Type B pancreatic cell (in vitro differentiated cells): ENCODE measurements at regions not wholly inside any gene's neighbourhood (a gene's known extent, or its start where the extent isn't known, plus 50 kb on each side); places are given as distances from the start of the nearest gene placed in this dataset.

ENCODE experiments used
- DNase-seq: peaks from one replicate; pipeline ENCODE4 v3.0.0; 2021; ENCODE audit warnings: mixed read lengths; ENCODE audit not compliant: unreplicated experiment; ENCODE audit errors: extremely low spot score
- H3K27ac Mint-ChIP-seq: 2 replicates; pipeline ENCODE4 v1.8.0; 2021; ENCODE audit warnings: mild to moderate bottlenecking, mixed read lengths
- H3K27me3 Mint-ChIP-seq: 2 replicates; pipeline ENCODE4 v1.8.0; 2021; ENCODE audit warnings: mixed read lengths
- H3K36me3 Mint-ChIP-seq: 2 replicates; pipeline ENCODE4 v1.8.0; 2021; ENCODE audit warnings: mixed read lengths
- H3K4me1 Mint-ChIP-seq: one replicate; pipeline ENCODE4 v1.8.0; 2021; ENCODE audit warnings: mixed read lengths; ENCODE audit not compliant: unreplicated experiment
- H3K4me3 Mint-ChIP-seq: 2 replicates; pipeline ENCODE4 v1.8.0; 2021; ENCODE audit warnings: mild to moderate bottlenecking, mixed read lengths
- H3K9me3 Mint-ChIP-seq: 2 replicates; pipeline ENCODE4 v1.8.0; 2021; ENCODE audit warnings: mixed read lengths
- TF ChIP-seq, protein P1 (sequence below): fragments of 200-600 bp; sonication (generic); conservative IDR thresholded peaks from 2 replicates; pipeline ENCODE4 v1.5.0; 2021; ENCODE audit warnings: antibody characterized with exemption, mild to moderate bottlenecking

DNA sequence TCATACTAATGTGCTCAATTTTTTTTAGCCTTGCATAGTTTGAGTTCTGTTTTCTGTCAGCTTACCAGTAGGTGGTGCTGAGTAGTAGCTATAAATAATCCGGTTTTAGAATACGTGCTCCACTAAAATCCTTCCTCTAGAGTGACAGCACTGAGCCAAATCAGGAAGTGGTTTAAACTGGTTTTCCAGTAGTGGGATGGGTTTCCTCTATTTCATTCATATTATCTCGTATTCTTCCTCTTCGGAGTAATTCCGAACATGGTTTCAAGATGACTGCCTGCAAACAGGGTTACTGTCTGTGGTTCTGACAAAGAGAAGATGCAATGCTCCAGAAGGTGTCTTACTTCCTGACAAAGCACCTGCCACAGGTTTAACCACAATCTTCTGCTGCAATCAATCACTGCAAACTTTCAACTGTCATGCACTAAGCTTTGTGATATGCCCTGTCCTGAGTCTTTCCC lies 496.9 kb upstream of the VRK2 start:
- Mint-ChIP-seq H3K9me3 (peaks cover 9% of the 10 kb centered on the region), H3K36me3 (no peaks in the 10 kb centered on the region), H3K4me3 (no peak overlapping the region), H3K27ac (no peak overlapping the region), H3K27me3 (peaks cover 18% of the 10 kb centered on the region), H3K4me1 (no peaks in the 10 kb centered on the region)
- TF ChIP-seq, protein P1, sequence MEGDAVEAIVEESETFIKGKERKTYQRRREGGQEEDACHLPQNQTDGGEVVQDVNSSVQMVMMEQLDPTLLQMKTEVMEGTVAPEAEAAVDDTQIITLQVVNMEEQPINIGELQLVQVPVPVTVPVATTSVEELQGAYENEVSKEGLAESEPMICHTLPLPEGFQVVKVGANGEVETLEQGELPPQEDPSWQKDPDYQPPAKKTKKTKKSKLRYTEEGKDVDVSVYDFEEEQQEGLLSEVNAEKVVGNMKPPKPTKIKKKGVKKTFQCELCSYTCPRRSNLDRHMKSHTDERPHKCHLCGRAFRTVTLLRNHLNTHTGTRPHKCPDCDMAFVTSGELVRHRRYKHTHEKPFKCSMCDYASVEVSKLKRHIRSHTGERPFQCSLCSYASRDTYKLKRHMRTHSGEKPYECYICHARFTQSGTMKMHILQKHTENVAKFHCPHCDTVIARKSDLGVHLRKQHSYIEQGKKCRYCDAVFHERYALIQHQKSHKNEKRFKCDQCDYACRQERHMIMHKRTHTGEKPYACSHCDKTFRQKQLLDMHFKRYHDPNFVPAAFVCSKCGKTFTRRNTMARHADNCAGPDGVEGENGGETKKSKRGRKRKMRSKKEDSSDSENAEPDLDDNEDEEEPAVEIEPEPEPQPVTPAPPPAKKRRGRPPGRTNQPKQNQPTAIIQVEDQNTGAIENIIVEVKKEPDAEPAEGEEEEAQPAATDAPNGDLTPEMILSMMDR: peak; percentile 60
- no peak for DNase-seq

DNA sequence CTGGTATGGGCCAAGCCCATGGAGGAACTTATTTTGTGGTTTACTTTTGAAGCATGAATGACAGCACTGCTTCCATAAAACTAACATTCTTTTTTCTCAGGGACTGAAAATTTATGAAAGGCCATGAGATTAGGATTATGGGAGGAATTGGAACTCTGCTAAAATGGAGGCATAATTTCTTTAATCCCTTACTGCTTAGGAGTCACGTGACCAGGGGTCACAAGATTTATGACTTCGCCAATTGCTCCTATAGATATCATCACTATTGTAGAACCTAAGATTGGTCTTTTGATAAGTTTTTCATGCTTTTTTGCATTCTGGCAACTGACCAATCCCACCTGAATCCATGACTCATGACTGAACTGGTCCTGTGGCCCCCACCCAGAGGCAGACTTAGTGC lies 495.7 kb upstream of the VRK2 start:
- no peak overlapping the region for H3K27ac Mint-ChIP-seq
- no peak overlapping the region for H3K4me3 Mint-ChIP-seq
- no peak for DNase-seq
- TF ChIP-seq, protein P1: no peak
- peaks cover 11% of the 10 kb centered on the region for H3K27me3 Mint-ChIP-seq
- H3K9me3 Mint-ChIP-seq: peaks cover 9% of the 10 kb centered on the region
- H3K36me3 Mint-ChIP-seq: no peaks in the 10 kb centered on the region
- no peaks in the 10 kb centered on the region for H3K4me1 Mint-ChIP-seq

DNA sequence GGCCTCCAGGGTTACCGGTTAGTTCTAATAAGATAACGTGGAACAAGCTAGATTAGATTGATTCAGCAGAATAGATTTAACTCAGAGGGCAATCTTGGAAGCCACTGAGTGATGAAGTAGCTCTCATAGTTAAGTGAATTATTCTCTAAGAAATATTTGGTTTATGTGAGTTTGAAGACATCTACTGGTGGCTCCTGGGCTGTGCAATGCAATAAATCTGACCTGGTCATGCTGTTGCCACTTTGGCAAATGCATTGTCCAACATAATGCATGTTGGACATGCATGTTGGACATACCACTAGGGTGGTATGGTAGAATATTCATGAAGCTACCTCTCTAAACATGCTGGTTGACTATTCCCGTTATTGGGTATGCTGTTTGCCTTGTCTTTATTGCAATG lies 493.7 kb upstream of the VRK2 start:
- no peaks in the 10 kb centered on the region for H3K36me3 Mint-ChIP-seq
- TF ChIP-seq, protein P1: no peak
- no peaks in the 10 kb centered on the region for H3K27me3 Mint-ChIP-seq
- H3K4me3 Mint-ChIP-seq: no peak overlapping the region
- H3K9me3 Mint-ChIP-seq: peaks cover 9% of the 10 kb centered on the region
- no peak overlapping the region for H3K27ac Mint-ChIP-seq
- DNase-seq: no peak
- no peaks in the 10 kb centered on the region for H3K4me1 Mint-ChIP-seq

DNA sequence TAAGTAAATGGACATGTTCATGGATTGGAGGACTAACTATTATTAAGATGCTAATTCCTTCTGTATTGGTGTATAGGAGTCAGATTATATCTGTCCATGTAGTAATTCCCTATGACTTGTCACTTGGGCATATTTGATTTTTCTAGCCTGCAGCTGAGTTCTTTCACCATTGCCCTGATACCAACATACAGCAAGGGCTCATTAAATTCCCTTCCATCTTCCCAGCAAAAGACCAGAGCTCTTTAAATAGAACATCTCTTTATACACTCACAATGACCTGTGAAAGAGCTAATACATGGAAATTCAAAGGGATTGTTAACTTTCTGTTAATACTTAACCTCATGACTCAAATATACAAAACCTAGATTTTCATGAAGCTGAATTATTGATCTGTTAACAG lies 492.3 kb upstream of the VRK2 start:
- H3K4me1 Mint-ChIP-seq: no peaks in the 10 kb centered on the region
- H3K4me3 Mint-ChIP-seq: no peak overlapping the region
- no peak for DNase-seq
- peaks cover 9% of the 10 kb centered on the region for H3K9me3 Mint-ChIP-seq
- TF ChIP-seq, protein P1: no peak
- no peaks in the 10 kb centered on the region for H3K27me3 Mint-ChIP-seq
- no peaks in the 10 kb centered on the region for H3K36me3 Mint-ChIP-seq
- H3K27ac Mint-ChIP-seq: no peak overlapping the region

DNA sequence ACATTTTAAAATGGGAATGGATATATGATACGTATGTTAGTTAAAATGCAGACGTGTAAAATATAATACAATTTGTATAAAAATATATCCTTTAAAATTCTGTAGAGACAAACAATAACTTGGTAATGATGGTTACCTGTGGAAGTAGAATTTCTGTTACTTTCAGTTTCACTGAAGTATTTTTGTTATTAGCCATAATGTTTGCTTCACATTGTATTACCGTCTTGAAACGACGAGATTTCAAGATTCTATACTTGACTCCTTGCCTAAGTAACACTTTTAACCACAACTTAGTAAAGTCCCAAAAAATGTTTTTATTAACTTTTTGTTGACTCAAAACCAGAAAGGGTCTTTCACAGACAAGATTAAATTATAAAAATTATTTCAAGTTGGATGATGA lies 488.3 kb upstream of the VRK2 start:
- Mint-ChIP-seq H3K4me1 (no peaks in the 10 kb centered on the region), H3K27me3 (no peaks in the 10 kb centered on the region), H3K36me3 (no peaks in the 10 kb centered on the region), H3K4me3 (no peak overlapping the region), H3K9me3 (peaks cover 4% of the 10 kb centered on the region), H3K27ac (no peak overlapping the region)
- TF ChIP-seq, protein P1: no peak
- DNase-seq: no peak

DNA sequence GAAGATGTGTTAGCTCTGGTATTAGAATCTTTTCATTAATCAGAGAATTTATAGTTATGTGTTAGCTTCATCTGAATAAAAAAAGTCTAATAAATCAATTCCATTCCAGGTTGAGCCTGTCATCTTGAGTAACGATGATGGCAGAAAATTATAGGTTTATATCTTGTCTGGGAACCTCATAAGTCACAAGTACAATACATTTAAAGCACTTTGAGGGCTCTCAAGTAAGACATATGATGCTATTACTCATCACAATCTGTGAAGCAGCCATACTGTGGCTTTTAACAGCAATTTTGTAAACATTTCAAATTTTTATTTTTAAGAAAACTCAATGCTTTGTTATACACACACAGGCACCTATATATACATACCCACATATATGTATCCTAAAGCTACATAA lies 484.1 kb upstream of the VRK2 start:
- H3K4me3 Mint-ChIP-seq: no peak overlapping the region

More for the DNA sequence above, 484.1 kb upstream of the VRK2 start:
- TF ChIP-seq, protein P1: no peak
- DNase-seq: no peak
- Mint-ChIP-seq H3K27ac (no peak overlapping the region), H3K36me3 (no peaks in the 10 kb centered on the region), H3K4me1 (no peaks in the 10 kb centered on the region), H3K27me3 (peaks cover 19% of the 10 kb centered on the region), H3K9me3 (peaks cover 4% of the 10 kb centered on the region)
